ENCODE measurements at regions not wholly inside any gene's neighbourhood (a gene's known extent, or its start where the extent isn't known, plus 50 kb on each side); places are given as distances from the start of the nearest gene placed in this dataset.
"Not testable (repeated sequence)": the region's sequence is repeated elsewhere in the genome, so short reads cannot be mapped to it uniquely, and the experiment has no call there.

DNA sequence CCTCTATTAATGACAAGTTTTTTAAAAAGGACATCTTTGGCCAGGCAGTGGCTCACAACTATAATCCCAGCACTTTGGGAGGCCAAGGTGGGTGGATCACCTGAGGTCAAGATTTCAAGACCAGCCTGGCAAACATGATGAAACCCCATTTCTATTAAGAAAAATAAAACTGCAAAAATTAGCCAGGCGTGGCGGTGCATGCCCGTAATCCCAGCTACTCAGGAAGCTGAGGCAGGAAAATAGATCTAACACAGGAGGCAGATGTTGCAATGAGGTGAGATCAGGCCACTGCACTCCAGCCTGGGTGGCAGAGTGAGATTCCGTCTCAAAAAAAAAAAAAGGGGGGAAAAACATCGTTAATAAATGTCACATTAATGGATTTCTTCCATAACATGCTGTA is 1805.4 kb downstream of the C4orf33 start:
- no peak overlapping the region for H3K4me3 ChIP-seq (ENCODE audit: low read depth, low read length)
- DNase-seq (ENCODE audit: low read depth) = no peak

- H3K4me3 ChIP-seq (ENCODE audit: low read depth, low read length) = no peak overlapping the region
- no peak for DNase-seq (ENCODE audit: low read depth)
These were observed 1827.0 kb downstream of the C4orf33 start for GRCh38 chr4:130922955-130923354.

GRCh38 chr4:130955520-130955919 is 1859.6 kb downstream of the C4orf33 start:
- H3K4me3 ChIP-seq (ENCODE audit: low read depth, low read length) = no peak overlapping the region
- DNase-seq (ENCODE audit: low read depth) = no peak

GRCh38 chr4:130985371-130985770 is 1889.4 kb downstream of the C4orf33 start:
- no peak for DNase-seq (ENCODE audit: low read depth)
- no peak overlapping the region for H3K4me3 ChIP-seq (ENCODE audit: low read depth, low read length)

GRCh38 chr4:130995988-130996387 is 1900.0 kb downstream of the C4orf33 start:
- DNase-seq (ENCODE audit: low read depth) = no peak
- no peak overlapping the region for H3K4me3 ChIP-seq (ENCODE audit: low read depth, low read length)

- no peak overlapping the region for H3K4me3 ChIP-seq (ENCODE audit: low read depth, low read length)
- no peak for DNase-seq (ENCODE audit: low read depth)
These were observed 1905.4 kb downstream of the C4orf33 start for GRCh38 chr4:131001371-131001770.

GRCh38 chr4:131002132-131002531 is 1906.2 kb downstream of the C4orf33 start:
- no peak overlapping the region for H3K4me3 ChIP-seq (ENCODE audit: low read depth, low read length)
- DNase-seq (ENCODE audit: low read depth) = no peak

- H3K4me3 ChIP-seq (ENCODE audit: low read depth, low read length) = no peak overlapping the region
- no peak for DNase-seq (ENCODE audit: low read depth)
These were observed 1910.4 kb downstream of the C4orf33 start for GRCh38 chr4:131006388-131006787.

DNA sequence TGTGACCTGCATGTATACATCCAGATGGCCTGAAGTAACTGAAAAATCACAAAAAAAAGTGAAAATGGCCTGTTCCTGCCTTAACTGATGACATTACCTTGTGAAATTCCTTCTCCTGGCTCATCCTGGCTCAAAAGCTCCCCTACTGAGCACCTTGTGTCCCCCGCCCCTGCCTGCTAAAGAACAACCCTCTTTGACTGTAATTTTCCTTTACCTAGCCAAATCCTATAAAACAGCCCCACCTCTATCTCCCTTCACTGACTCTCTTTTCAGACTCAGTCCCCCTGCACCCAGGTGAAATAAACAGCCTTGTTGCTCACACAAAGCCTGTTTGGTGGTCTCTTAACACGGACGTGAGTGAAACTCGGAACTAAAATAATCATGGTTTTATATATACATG is 1916.0 kb downstream of the C4orf33 start:
- DNase-seq (ENCODE audit: low read depth); H3K4me3 ChIP-seq (ENCODE audit: low read depth, low read length): not testable (repeated sequence)

DNA sequence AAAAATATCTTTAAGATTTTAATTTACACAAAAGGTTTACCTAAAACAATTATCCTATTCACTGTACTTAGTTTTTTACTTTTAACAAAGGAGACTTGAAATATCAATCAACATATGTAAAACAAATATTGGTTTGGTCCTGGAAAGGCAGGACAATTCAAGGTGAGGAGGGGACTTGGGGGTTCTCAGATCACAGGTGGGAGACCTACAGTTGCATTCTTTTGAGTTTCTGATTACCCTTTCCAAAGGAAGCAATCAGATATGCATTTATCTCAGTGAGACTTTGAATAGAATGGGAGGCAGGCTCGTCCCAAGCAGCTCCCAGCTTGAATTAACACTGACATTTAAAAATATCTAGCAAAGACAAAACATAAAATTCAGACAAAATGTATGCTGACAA is 1917.3 kb downstream of the C4orf33 start:
- no peak for DNase-seq (ENCODE audit: low read depth)
- no peak overlapping the region for H3K4me3 ChIP-seq (ENCODE audit: low read depth, low read length)

DNA sequence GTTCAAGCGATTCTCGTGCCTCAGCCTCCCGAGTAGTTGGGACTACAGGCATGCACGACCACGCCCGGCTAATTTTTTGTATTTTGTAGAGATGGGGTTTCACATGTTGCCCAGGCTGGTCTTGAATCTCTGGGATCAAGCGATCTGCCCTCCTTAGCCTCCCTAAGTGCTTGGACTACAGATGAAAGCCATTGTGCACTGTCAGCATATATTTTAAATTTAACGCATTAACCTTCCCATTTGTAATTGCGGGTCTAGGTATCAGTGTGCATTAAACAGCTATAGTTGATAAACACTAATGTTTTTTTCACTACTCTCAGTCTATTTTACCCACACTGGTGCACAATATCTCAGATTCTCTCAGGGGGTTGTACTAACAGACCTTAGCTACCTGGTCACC is 1930.8 kb downstream of the C4orf33 start:
- no peak overlapping the region for H3K4me3 ChIP-seq (ENCODE audit: low read depth, low read length)
- DNase-seq (ENCODE audit: low read depth) = no peak

DNA sequence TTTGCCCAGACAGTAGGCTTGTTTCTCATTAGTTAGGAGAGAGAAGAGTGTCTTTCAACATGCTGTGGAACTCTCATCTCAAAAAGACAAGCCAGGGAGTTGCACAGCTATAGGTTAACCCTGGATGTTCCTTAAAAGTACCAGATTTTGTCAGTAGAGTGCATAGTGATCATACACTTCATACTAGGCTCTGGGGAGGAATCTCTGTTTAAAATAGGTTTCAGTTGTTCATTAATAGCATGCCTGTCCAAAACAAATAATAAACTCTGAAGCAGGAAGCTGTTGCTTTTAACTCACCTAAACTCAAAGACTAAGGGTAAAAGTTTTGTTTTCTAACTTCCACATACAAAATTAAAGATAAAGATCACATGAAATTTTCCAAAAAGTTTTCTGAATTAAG is 1948.4 kb downstream of the C4orf33 start:
- DNase-seq (ENCODE audit: low read depth) = no peak
- no peak overlapping the region for H3K4me3 ChIP-seq (ENCODE audit: low read depth, low read length)

GRCh38 chr4:131046821-131047220 is 1950.9 kb downstream of the C4orf33 start:
- no peak for DNase-seq (ENCODE audit: low read depth)
- H3K4me3 ChIP-seq (ENCODE audit: low read depth, low read length) = no peak overlapping the region

- H3K4me3 ChIP-seq (ENCODE audit: low read depth, low read length) = no peak overlapping the region
- no peak for DNase-seq (ENCODE audit: low read depth)
These were observed 1956.7 kb downstream of the C4orf33 start for GRCh38 chr4:131052646-131053045.

DNA sequence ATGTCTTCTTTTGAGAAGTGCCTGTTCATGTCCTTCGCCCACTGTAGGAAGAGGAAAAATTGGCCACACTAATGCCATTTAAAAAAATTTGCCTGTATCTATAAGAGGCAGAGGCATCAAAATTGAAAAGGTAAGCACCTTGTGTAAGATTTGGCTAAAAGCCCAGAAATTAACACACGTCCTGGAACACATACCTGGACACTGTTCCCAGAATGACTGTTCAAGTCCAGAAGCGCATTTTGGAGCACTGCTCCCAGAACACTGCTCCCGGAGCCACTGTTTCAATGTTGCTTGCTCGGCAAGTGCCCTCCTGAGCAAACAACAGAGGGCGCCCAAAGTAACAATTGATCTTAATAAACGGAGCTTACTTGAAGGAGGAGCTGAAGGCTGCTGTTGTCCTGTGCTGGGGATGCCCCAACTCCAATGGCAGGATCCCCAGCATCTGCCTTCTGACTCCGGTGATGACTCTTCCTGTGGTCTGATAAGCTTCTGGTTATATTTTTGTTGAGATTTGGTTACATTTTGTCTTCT is 1958.6 kb downstream of the C4orf33 start:
- no peak for DNase-seq (ENCODE audit: low read depth)
- no peak overlapping the region for H3K4me3 ChIP-seq (ENCODE audit: low read depth, low read length)

GRCh38 chr4:131061734-131062133 is 1965.8 kb downstream of the C4orf33 start:
- DNase-seq (ENCODE audit: low read depth) = no peak
- no peak overlapping the region for H3K4me3 ChIP-seq (ENCODE audit: low read depth, low read length)

DNA sequence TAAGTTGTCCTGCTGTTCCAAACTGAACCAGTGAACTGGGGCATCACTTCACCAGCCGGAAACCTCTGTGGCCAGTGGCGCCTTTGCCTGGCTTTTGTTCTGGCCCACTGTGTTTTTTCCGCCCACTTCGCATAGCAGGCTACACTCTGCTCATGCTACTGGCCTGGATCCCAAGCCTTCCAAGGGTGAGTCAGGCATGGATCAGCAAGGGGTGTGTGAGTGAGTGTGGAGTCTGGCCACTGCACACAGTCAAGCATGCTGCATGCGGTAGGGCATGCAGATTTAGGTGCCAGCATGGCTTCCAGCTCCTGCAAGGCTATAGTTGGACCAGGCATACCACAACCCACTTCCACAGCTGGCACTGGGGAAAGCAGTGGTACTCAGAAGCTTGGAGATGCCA is 1967.9 kb downstream of the C4orf33 start:
- no peak overlapping the region for H3K4me3 ChIP-seq (ENCODE audit: low read depth, low read length)
- DNase-seq (ENCODE audit: low read depth) = no peak

- no peak for DNase-seq (ENCODE audit: low read depth)
- no peak overlapping the region for H3K4me3 ChIP-seq (ENCODE audit: low read depth, low read length)
These were observed 1985.1 kb downstream of the C4orf33 start for GRCh38 chr4:131081069-131081468.

DNA sequence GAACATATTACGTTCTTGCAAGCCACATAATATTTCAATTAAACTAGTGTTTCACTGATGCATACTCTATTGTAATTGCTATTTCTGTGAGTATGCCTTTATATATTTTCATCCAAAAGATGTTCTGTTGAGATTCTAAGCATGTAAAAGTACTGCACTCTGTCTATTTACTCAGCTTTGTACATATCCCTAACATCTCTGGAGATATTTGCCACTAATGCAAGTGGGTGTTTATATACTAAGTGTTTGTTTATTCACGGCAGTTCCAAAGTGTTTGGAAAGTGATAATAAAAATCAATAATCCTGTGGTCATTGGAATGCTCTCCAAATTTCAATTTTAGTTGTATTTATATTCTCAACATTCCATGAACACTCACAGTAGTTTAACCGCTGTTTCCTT is 1989.0 kb downstream of the C4orf33 start:
- DNase-seq (ENCODE audit: low read depth) = no peak
- no peak overlapping the region for H3K4me3 ChIP-seq (ENCODE audit: low read depth, low read length)

DNA sequence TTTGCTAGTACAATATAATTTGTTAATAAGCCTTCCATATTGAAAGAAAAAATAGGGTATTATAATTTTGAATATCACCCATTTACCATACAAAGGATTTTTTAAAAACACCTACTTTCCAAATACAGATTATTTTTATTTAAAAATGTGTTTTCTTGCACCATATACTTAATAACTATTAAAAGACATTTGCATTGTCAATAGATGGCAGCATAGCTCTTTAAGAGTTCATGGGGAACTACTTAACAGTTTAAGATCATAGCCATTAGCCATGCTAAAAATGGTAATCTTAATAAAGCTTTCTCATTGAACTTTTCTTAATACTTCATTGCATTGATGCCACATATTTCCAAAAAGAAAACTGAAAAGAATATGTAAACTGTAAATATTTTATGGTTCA is 1995.9 kb downstream of the C4orf33 start:
- DNase-seq (ENCODE audit: low read depth) = peak; percentile 5

GRCh38 chr4:131093303-131093702 is 1997.4 kb downstream of the C4orf33 start:
- H3K4me3 ChIP-seq (ENCODE audit: low read depth, low read length) = no peak overlapping the region
- no peak for DNase-seq (ENCODE audit: low read depth)

More for the DNA sequence above, 1995.9 kb downstream of the C4orf33 start:
- H3K4me3 ChIP-seq (ENCODE audit: low read depth, low read length) = no peak overlapping the region

GRCh38 chr4:131098976-131099375 is 2003.0 kb downstream of the C4orf33 start:
- H3K4me3 ChIP-seq (ENCODE audit: low read depth, low read length) = no peak overlapping the region
- DNase-seq (ENCODE audit: low read depth) = no peak

All from skeletal muscle cell (primary cell).